Activated T-cell treated with anti-CD3 and anti-CD28 coated beads, Interleukin-2, amount 50 U/mL, for 24 hours (primary cell): ENCODE measurements at regions not wholly inside any gene's neighbourhood (a gene's known extent, or its start where the extent isn't known, plus 50 kb on each side); places are given as distances from the start of the nearest gene placed in this dataset.

Experiments
- DNase-seq: peaks from one replicate; pipeline ENCODE4 v3.0.0-alpha.2; 2020
- H3K27ac Mint-ChIP-seq: 2 replicates; pipeline ENCODE4 v1.8.0; 2020; ENCODE audit warnings: mild to moderate bottlenecking, mixed read lengths
- H3K27me3 Mint-ChIP-seq: 2 replicates; pipeline ENCODE4 v1.8.0; 2020; ENCODE audit warnings: mixed read lengths
- H3K36me3 Mint-ChIP-seq: 2 replicates; pipeline ENCODE4 v1.8.0; 2020; ENCODE audit warnings: low read depth, mixed read lengths
- H3K4me1 Mint-ChIP-seq: 2 replicates; pipeline ENCODE4 v1.8.0; 2020; ENCODE audit warnings: low read depth, mixed read lengths
- H3K4me3 Mint-ChIP-seq: 2 replicates; pipeline ENCODE4 v1.8.0; 2020; ENCODE audit warnings: mild to moderate bottlenecking, moderate library complexity, mixed read lengths
- H3K9me3 Mint-ChIP-seq: 2 replicates; pipeline ENCODE4 v1.8.0; 2020; ENCODE audit warnings: mixed read lengths

GRCh38 chr16:47946092-47946491 lies 209.7 kb downstream of the ABCC12 start:
- no peaks in the 10 kb centered on the region for H3K9me3 Mint-ChIP-seq
- no peak for DNase-seq
- H3K27ac Mint-ChIP-seq, result no peak overlapping the region
- H3K4me1 Mint-ChIP-seq, result no peaks in the 10 kb centered on the region
- H3K4me3 Mint-ChIP-seq, result no peak overlapping the region
- H3K27me3 Mint-ChIP-seq, result peaks cover 5% of the 10 kb centered on the region
- H3K36me3 Mint-ChIP-seq, result no peaks in the 10 kb centered on the region

GRCh38 chr16:47944589-47944988 lies 211.2 kb downstream of the ABCC12 start:
- Mint-ChIP-seq H3K4me1 (no peaks in the 10 kb centered on the region), H3K4me3 (no peak overlapping the region), H3K36me3 (no peaks in the 10 kb centered on the region), H3K27ac (no peak overlapping the region), H3K27me3 (peaks cover 5% of the 10 kb centered on the region), H3K9me3 (no peaks in the 10 kb centered on the region)
- DNase-seq, result no peak

GRCh38 chr16:47943235-47943634 lies 212.6 kb downstream of the ABCC12 start:
- Mint-ChIP-seq H3K36me3 (no peaks in the 10 kb centered on the region), H3K27me3 (peaks cover 9% of the 10 kb centered on the region), H3K9me3 (no peaks in the 10 kb centered on the region), H3K27ac (no peak overlapping the region), H3K4me1 (no peaks in the 10 kb centered on the region), H3K4me3 (no peak overlapping the region)
- no peak for DNase-seq

GRCh38 chr16:47940466-47940865 lies 215.3 kb downstream of the ABCC12 start:
- no peak for DNase-seq
- no peaks in the 10 kb centered on the region for H3K36me3 Mint-ChIP-seq
- no peak overlapping the region for H3K27ac Mint-ChIP-seq
- peaks cover 6% of the 10 kb centered on the region for H3K27me3 Mint-ChIP-seq
- no peaks in the 10 kb centered on the region for H3K4me1 Mint-ChIP-seq
- H3K4me3 Mint-ChIP-seq, result no peak overlapping the region
- peaks cover 2% of the 10 kb centered on the region for H3K9me3 Mint-ChIP-seq

GRCh38 chr16:47939680-47940079 lies 216.1 kb downstream of the ABCC12 start:
- H3K27me3 Mint-ChIP-seq, result peaks cover 6% of the 10 kb centered on the region
- peaks cover 2% of the 10 kb centered on the region for H3K9me3 Mint-ChIP-seq
- no peaks in the 10 kb centered on the region for H3K4me1 Mint-ChIP-seq
- H3K36me3 Mint-ChIP-seq, result no peaks in the 10 kb centered on the region
- no peak for DNase-seq
- H3K27ac Mint-ChIP-seq, result no peak overlapping the region
- no peak overlapping the region for H3K4me3 Mint-ChIP-seq

GRCh38 chr16:47938272-47938671 lies 217.5 kb downstream of the ABCC12 start:
- no peaks in the 10 kb centered on the region for H3K36me3 Mint-ChIP-seq

GRCh38 chr16:47928008-47928407 lies 227.8 kb downstream of the ABCC12 start:
- H3K4me1 Mint-ChIP-seq, result no peaks in the 10 kb centered on the region
- no peak overlapping the region for H3K27ac Mint-ChIP-seq

More at GRCh38 chr16:47938272-47938671, 217.5 kb downstream of the ABCC12 start:
- no peak overlapping the region for H3K4me3 Mint-ChIP-seq
- peaks cover 6% of the 10 kb centered on the region for H3K27me3 Mint-ChIP-seq
- H3K4me1 Mint-ChIP-seq, result no peaks in the 10 kb centered on the region
- no peak for DNase-seq
- no peak overlapping the region for H3K27ac Mint-ChIP-seq
- peaks cover 7% of the 10 kb centered on the region for H3K9me3 Mint-ChIP-seq

GRCh38 chr16:47927330-47927729 lies 228.5 kb downstream of the ABCC12 start:
- Mint-ChIP-seq H3K36me3 (no peaks in the 10 kb centered on the region), H3K27ac (no peak overlapping the region), H3K4me1 (no peaks in the 10 kb centered on the region), H3K4me3 (no peak overlapping the region), H3K9me3 (no peaks in the 10 kb centered on the region), H3K27me3 (no peaks in the 10 kb centered on the region)
- DNase-seq, result no peak

More at GRCh38 chr16:47928008-47928407, 227.8 kb downstream of the ABCC12 start:
- Mint-ChIP-seq H3K36me3 (no peaks in the 10 kb centered on the region), H3K9me3 (no peaks in the 10 kb centered on the region), H3K27me3 (no peaks in the 10 kb centered on the region), H3K4me3 (no peak overlapping the region)
- no peak for DNase-seq

GRCh38 chr16:47925811-47926460 lies 229.9 kb downstream of the ABCC12 start:
- Mint-ChIP-seq H3K27me3 (no peaks in the 10 kb centered on the region), H3K4me3 (no peak overlapping the region), H3K36me3 (no peaks in the 10 kb centered on the region), H3K27ac (no peak overlapping the region), H3K4me1 (no peaks in the 10 kb centered on the region), H3K9me3 (no peaks in the 10 kb centered on the region)
- DNase-seq, result no peak

- no peak overlapping the region for H3K4me3 Mint-ChIP-seq
- no peaks in the 10 kb centered on the region for H3K9me3 Mint-ChIP-seq
- no peaks in the 10 kb centered on the region for H3K36me3 Mint-ChIP-seq
- H3K27ac Mint-ChIP-seq, result no peak overlapping the region
- DNase-seq, result no peak
- no peaks in the 10 kb centered on the region for H3K4me1 Mint-ChIP-seq
- H3K27me3 Mint-ChIP-seq, result no peaks in the 10 kb centered on the region
Observed at GRCh38 chr16:47924950-47925349, 230.8 kb downstream of the ABCC12 start.

GRCh38 chr16:47921535-47921934 lies 234.3 kb downstream of the ABCC12 start:
- no peaks in the 10 kb centered on the region for H3K4me1 Mint-ChIP-seq
- DNase-seq, result no peak
- H3K4me3 Mint-ChIP-seq, result no peak overlapping the region
- no peak overlapping the region for H3K27ac Mint-ChIP-seq
- peaks cover under 1% of the 10 kb centered on the region for H3K9me3 Mint-ChIP-seq
- no peaks in the 10 kb centered on the region for H3K27me3 Mint-ChIP-seq
- H3K36me3 Mint-ChIP-seq, result no peaks in the 10 kb centered on the region

- no peaks in the 10 kb centered on the region for H3K4me1 Mint-ChIP-seq
- DNase-seq, result no peak
- no peaks in the 10 kb centered on the region for H3K27me3 Mint-ChIP-seq
- no peak overlapping the region for H3K27ac Mint-ChIP-seq
- peaks cover 2% of the 10 kb centered on the region for H3K9me3 Mint-ChIP-seq
- H3K4me3 Mint-ChIP-seq, result no peak overlapping the region
- H3K36me3 Mint-ChIP-seq, result no peaks in the 10 kb centered on the region
Observed at GRCh38 chr16:47920709-47921108, 235.1 kb downstream of the ABCC12 start.

GRCh38 chr16:47917118-47917517 lies 238.7 kb downstream of the ABCC12 start:
- Mint-ChIP-seq H3K27ac (no peak overlapping the region), H3K9me3 (peaks cover 5% of the 10 kb centered on the region), H3K36me3 (no peaks in the 10 kb centered on the region), H3K4me1 (no peaks in the 10 kb centered on the region), H3K27me3 (no peaks in the 10 kb centered on the region), H3K4me3 (no peak overlapping the region)
- no peak for DNase-seq

- Mint-ChIP-seq H3K9me3 (peaks cover 5% of the 10 kb centered on the region), H3K27ac (no peak overlapping the region), H3K4me1 (no peaks in the 10 kb centered on the region), H3K27me3 (no peaks in the 10 kb centered on the region), H3K36me3 (no peaks in the 10 kb centered on the region), H3K4me3 (no peak overlapping the region)
- DNase-seq, result no peak
Observed at GRCh38 chr16:47916266-47916665, 239.5 kb downstream of the ABCC12 start.

- no peaks in the 10 kb centered on the region for H3K4me1 Mint-ChIP-seq
- no peak overlapping the region for H3K27ac Mint-ChIP-seq
- no peaks in the 10 kb centered on the region for H3K27me3 Mint-ChIP-seq
- peaks cover 2% of the 10 kb centered on the region for H3K9me3 Mint-ChIP-seq
- H3K36me3 Mint-ChIP-seq, result no peaks in the 10 kb centered on the region
- DNase-seq, result no peak
- no peak overlapping the region for H3K4me3 Mint-ChIP-seq
Observed at GRCh38 chr16:47907109-47907508, 248.7 kb downstream of the ABCC12 start.

GRCh38 chr16:47905771-47906170 lies 250.0 kb downstream of the ABCC12 start:
- H3K4me3 Mint-ChIP-seq, result no peak overlapping the region
- H3K4me1 Mint-ChIP-seq, result no peaks in the 10 kb centered on the region
- no peaks in the 10 kb centered on the region for H3K36me3 Mint-ChIP-seq
- no peak for DNase-seq
- no peak overlapping the region for H3K27ac Mint-ChIP-seq
- H3K27me3 Mint-ChIP-seq, result no peaks in the 10 kb centered on the region
- peaks cover 5% of the 10 kb centered on the region for H3K9me3 Mint-ChIP-seq
